ENCODE measurements at regions not wholly inside any gene's neighbourhood (a gene's known extent, or its start where the extent isn't known, plus 50 kb on each side); places are given as distances from the start of the nearest gene placed in this dataset.
A peak's percentile ranks its signal among the peaks of the same experiment; 100 is the strongest.

GRCh38 chr2:111653913-111654312, 230.1 kb downstream of the ANAPC1 start:
- ATAC-seq (no peak), DNase-seq (no peak)
- intact Hi-C loops (cut with micrococcal nuclease), result no loop called here

DNA sequence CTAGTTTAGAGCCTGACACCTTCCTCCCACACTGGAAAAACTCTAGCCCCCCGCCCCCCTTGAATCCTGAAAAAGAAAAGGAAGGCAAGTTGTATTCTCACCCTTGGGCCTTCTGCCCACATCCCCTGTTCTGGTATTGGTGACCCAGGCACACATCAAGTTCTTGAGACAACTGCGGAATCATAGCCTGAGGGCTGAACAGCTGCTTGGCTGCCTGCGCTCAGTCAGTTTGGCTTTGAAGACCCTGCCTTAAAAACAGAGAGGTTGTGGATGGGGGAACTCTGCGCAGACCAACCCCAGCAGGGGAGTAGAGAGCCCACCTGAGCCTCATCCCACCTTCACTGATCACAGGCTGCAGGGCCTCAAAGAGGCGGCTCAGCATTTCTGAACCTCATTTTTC, 229.2 kb downstream of the ANAPC1 start:
- intact Hi-C loops (cut with micrococcal nuclease), result no loop called here
- ATAC-seq, result no peak
- DNase-seq, result no peak

DNA sequence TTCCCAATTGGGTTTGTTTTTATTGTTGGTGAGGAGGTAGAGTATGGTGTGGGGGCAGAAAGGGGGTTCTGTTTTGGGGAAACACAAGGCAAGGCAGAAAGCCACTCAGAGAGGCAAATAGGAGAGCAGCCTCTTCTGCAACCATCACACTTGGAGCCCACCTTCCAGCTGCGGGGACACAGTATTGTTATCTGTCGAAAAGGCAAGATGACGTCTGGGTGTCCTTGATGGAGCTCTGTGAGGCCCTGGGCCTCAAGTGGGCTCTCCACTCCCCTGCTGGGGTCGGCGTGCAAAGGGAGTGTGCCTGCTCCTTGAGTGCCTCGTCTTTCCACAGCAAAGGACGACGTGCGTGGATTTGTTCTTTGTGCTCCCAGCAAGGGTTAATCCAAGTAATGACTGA, 227.6 kb downstream of the ANAPC1 start:
- no peak for DNase-seq
- intact Hi-C loops (cut with micrococcal nuclease), result no loop called here
- no peak for ATAC-seq

DNA sequence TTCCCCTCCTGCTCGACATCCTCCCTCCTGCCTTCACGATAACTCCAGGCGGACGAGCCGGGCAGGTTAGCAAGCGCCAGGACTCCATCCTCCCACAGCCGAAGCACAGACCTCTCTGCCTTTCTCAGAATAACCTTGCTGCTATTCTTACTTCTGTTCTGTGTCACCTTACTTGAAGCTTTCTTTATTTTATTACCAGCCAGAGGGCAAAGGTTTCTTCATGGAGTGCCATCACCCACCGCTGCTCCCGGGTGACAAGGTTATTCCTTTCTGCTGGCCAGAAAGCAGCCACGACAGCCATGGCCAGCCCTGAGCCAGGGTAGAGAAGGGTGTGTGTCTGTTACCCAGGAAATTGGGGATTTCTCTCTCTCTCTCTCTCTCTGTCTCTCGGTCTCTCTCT, 227.1 kb downstream of the ANAPC1 start:
- DNase-seq (no peak), ATAC-seq (no peak)
- intact Hi-C loops (cut with micrococcal nuclease), result no loop called here

DNA sequence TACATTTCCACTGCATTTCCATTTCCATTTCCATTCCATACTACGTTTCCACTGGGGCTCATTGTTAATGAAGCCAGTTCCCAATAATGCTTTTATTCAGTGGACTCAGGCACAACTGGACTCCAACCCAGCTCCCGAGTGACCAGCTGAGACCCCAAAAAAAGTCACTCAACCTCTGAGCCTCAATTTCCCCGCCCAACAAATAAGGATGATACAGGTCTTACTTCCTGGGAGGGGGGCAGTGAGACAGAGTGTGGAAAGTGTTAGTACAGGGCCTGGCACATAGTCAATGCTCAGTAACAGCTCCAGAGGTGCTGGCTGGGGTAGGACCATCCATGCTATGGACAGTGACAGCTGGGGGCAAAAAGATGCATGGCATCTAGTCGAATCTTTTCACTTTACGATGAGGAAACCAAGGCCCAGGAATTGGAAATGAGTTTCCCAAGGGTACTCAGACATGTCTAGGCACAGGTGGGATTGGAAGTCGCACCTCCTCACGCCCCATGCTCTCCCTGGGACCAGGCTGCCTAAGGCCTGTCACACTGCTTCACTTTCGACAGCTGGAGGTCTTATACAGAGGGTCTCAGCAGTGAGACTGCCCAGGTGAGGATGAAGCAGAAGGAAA, 226.5 kb downstream of the ANAPC1 start:
- intact Hi-C loops (cut with micrococcal nuclease), result no loop called here
- DNase-seq (no peak), ATAC-seq (no peak)

- DNase-seq (peak; percentile 57), ATAC-seq (peak; percentile 90)
- intact Hi-C loops (cut with micrococcal nuclease), result no loop called here
Observed at GRCh38 chr2:111659361-111660333, 224.3 kb downstream of the ANAPC1 start.

DNA sequence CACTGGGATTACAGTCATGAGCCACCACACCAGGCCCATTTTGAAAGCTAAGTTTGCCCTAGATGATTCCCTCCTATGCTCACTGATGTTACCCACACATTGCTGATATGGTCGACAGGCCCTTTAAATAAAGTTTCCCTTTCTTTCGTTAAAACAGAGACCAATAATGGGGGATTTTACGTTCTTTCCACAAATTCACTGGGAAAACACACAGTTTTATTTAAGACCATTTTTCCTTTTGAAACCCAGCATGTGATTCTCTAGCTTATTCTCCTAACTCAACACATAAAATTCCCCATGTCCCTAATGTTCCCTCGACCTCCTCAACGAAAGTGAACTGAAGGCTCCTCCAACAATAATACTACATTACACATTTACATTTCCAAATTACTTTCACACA, 223.2 kb downstream of the ANAPC1 start:
- DNase-seq, result no peak
- ATAC-seq, result no peak
- intact Hi-C loops (cut with micrococcal nuclease), result no loop called here

GRCh38 chr2:111661286-111661940, 222.6 kb downstream of the ANAPC1 start:
- intact Hi-C loops (cut with micrococcal nuclease), result no loop called here
- DNase-seq, result no peak
- ATAC-seq, result no peak

- ATAC-seq, result no peak
- intact Hi-C loops (cut with micrococcal nuclease), result no loop called here
- no peak for DNase-seq
Observed at GRCh38 chr2:111662039-111662770, 221.8 kb downstream of the ANAPC1 start.

GRCh38 chr2:111662771-111663470, 221.1 kb downstream of the ANAPC1 start:
- DNase-seq, result no peak
- no peak for ATAC-seq
- intact Hi-C loops (cut with micrococcal nuclease), result no loop called here

DNA sequence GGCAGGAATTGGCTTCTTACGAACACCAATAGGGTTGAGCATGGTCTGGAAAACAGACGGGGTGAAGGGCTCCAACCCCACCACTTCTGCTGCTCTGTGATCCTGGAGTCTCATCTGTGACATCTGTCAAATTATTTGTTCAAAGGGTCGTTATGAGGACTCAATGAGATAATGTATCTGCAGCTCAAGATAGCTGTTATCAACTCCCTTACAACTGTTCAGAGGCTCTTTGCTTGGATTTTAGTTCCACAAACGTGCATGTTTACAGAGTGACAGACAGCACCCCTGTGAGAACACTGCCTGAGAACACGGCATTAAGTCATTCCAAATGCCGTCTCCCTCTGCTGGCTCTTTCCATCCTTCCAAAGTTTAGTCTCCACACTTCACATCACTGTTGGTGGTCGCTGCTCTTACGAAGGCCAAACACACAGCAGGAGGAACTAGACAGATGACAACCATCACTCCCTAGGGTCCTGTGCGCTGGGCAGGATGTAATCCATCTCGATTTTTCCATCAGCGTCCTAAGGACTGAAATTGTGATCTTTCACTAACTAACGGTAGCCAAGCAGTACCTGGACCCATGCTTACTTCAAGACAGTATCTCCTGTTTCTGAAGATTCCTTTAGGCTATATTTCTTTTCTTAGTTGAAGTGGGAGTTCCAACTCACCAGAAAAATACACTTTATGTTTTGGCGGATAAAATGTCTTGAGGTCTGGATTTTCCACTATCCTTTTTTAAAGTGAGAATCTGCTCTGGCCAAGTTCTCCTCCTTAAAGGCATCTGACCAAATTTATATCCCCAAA, 220.3 kb downstream of the ANAPC1 start:
- DNase-seq, result no peak
- ATAC-seq, result no peak
- intact Hi-C loops (cut with micrococcal nuclease), result no loop called here

GRCh38 chr2:111664275-111664850, 219.6 kb downstream of the ANAPC1 start:
- no peak for ATAC-seq
- intact Hi-C loops (cut with micrococcal nuclease), result no loop called here

GRCh38 chr2:111665011-111665410, 219.0 kb downstream of the ANAPC1 start:
- ATAC-seq (no peak), DNase-seq (no peak)
- intact Hi-C loops (cut with micrococcal nuclease), result no loop called here

More at GRCh38 chr2:111664275-111664850, 219.6 kb downstream of the ANAPC1 start:
- no peak for DNase-seq

DNA sequence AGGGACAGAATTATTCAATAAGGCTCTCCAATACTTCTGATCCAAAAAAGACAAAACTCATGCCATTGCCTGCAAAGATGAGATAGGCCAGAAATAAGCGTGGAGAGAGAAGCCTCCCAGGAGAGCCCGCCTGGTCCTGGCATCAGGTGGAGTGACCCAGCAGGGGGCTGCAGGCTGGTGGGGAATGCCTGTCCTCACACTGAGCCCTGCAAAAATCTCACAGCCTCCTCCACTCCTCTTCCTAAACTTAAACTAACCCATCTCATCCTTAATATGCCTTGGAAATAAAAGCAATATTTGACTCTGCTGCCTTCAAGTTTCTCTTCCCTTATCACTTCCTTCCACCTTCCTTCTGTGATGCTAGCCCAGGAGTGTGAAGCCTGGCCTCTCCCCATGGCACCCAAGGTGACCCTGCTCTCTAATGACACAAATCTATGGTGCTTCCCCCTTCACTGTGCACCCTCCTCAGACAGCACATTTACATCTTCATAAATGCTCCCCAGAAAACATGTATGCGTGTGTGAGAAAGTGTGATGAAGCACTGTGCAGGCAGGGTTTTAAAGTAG, 218.4 kb downstream of the ANAPC1 start:
- intact Hi-C loops (cut with micrococcal nuclease), result no loop called here
- no peak for ATAC-seq
- no peak for DNase-seq

DNA sequence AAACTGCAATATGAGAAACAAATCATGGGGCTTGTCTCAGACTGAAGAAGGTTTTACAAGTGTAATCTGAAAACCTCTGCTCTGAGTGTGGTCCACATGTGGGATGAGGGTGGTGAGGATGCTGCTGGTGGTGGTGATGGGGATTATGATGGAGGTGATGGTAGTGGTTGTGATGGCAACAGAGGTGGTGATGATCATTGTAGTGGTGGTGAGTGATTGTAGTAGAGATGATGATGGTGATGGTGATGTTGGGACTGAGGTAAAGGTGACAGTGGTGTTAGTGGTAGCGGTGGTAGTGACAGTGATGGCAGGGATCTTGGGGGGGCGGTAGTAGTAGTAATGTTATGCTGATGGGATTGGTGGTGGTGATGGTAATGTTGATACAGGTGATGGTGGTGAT, 217.8 kb downstream of the ANAPC1 start:
- intact Hi-C loops (cut with micrococcal nuclease), result no loop called here
- ATAC-seq (no peak), DNase-seq (no peak)

DNA sequence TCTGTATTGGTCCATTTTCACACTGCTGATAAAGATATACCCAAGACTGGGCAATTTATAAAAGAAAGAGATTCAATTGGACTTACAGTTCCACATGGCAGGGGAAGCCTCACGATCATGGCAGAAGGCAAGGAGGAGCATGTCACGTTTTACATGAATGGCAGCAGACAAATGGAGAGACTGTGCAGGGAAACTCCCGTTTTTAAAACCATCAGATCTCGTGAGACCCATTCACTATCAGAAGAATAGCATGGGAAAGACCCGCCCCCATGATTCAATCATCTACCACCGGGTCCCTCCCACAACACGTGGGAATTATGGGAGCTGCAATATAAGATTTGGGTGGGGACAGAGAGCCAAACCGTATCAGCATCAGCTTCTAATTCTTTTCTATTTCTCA, 217.0 kb downstream of the ANAPC1 start:
- intact Hi-C loops (cut with micrococcal nuclease), result no loop called here

GRCh38 chr2:111667542-111668273, 216.3 kb downstream of the ANAPC1 start:
- ATAC-seq (peak; percentile 95), DNase-seq (no peak)
- intact Hi-C loops (cut with micrococcal nuclease), result no loop called here

More for the DNA sequence above, 217.0 kb downstream of the ANAPC1 start:
- ATAC-seq (no peak), DNase-seq (no peak)

Measured in left ventricle myocardium superior (tissue), 1 donor.